ENCODE measurements at regions not wholly inside any gene's neighbourhood (a gene's known extent, or its start where the extent isn't known, plus 50 kb on each side); places are given as distances from the start of the nearest gene placed in this dataset.

DNA sequence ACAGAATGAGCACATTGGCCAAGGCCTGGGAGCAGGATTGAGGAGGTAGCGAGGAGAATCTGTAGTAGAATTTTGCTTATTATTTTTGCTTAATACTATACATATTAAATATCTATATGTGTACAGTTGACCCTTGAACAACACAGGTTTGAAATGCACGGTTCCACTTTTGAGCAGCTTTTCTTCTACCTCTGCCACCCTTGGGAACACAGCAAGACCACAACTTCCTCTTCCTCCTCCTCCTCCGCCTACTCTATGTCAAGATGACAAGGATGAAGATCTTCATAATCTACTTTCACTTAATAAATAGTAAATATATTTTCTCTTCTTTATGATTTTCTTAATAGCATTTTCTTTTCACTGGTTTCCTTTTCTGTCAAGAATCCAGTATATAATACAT lies 541.4 kb downstream of the KCTD16 start:
- TF ChIP-seq, protein P1, sequence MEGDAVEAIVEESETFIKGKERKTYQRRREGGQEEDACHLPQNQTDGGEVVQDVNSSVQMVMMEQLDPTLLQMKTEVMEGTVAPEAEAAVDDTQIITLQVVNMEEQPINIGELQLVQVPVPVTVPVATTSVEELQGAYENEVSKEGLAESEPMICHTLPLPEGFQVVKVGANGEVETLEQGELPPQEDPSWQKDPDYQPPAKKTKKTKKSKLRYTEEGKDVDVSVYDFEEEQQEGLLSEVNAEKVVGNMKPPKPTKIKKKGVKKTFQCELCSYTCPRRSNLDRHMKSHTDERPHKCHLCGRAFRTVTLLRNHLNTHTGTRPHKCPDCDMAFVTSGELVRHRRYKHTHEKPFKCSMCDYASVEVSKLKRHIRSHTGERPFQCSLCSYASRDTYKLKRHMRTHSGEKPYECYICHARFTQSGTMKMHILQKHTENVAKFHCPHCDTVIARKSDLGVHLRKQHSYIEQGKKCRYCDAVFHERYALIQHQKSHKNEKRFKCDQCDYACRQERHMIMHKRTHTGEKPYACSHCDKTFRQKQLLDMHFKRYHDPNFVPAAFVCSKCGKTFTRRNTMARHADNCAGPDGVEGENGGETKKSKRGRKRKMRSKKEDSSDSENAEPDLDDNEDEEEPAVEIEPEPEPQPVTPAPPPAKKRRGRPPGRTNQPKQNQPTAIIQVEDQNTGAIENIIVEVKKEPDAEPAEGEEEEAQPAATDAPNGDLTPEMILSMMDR (optimal IDR thresholded peaks at IDR 0.05 in 1 of 3, IDR thresholded peaks at IDR 0.05 in 1 of 3, conservative IDR thresholded peaks at IDR 0.05 in 1 of 3; ENCODE audit: extremely low read depth in 1 of 3, insufficient read depth in 2 of 3, low read length in 3 of 3) = no peak
- TF ChIP-seq EZH2 (IDR thresholded peaks at IDR 0.05; ENCODE audit: low read length) = no peak

Data from keratinocyte (primary cell).